H1 (cell line): ENCODE measurements at regions not wholly inside any gene's neighbourhood (a gene's known extent, or its start where the extent isn't known, plus 50 kb on each side); places are given as distances from the start of the nearest gene placed in this dataset.

Experiments used
- CTCF ChIA-PET: fragments of 300-600 bp; sonication (Branson Sonifier 250); formaldehyde crosslinking; loops from one replicate; lab custom pipeline; 2021; ENCODE audit not compliant: partially characterized antibody; lab: Charles Lee
- POLR2A ChIA-PET: fragments of 300-600 bp; sonication (Branson Sonifier 250); formaldehyde crosslinking; loops from one replicate; lab custom pipeline; 2021; ENCODE audit warnings: inconsistent platforms; ENCODE audit not compliant: partially characterized antibody; lab: Charles Lee
- DNase-seq, 2 experiments: peaks; one replicate each; pipeline versions ENCODE4 v3.0.0 to v3.0.0-alpha.2; 2010 to 2022; ENCODE audit warnings: low spot score in 2 of 2, low read depth in 1 of 2, mixed read lengths in 1 of 2
- FAIRE-seq: peaks from 2 replicates; lab custom pipeline; 2011; peaks lifted over from hg19 to GRCh38; lab: Jason Lieb, UNC
- H2AFZ ChIP-seq: 2 replicates; pipeline ENCODE4 v1.8.1; 2012; ENCODE audit warnings: low read length, inconsistent platforms
- H2AK5ac ChIP-seq: 2 replicates; pipeline ENCODE4 v1.6.1; 2013; ENCODE audit warnings: low read depth, low read length
- H2BK120ac ChIP-seq: replicated peaks from 2 replicates; pipeline ENCODE3; 2013; ENCODE audit warnings: low read depth, low read length, inconsistent platforms
- H2BK12ac ChIP-seq: 2 replicates; pipeline ENCODE4 v1.6.1; 2013; ENCODE audit warnings: low read depth, low read length
- H2BK15ac ChIP-seq: 2 replicates; pipeline ENCODE4 v1.6.1; 2013; ENCODE audit warnings: low read length
- H2BK20ac ChIP-seq: 2 replicates; pipeline ENCODE4 v1.6.1; 2013; ENCODE audit warnings: low read length
- H2BK5ac ChIP-seq: 2 replicates; pipeline ENCODE4 v1.6.1; 2013; ENCODE audit warnings: low read depth, low read length
- H3K14ac ChIP-seq: 2 replicates; pipeline ENCODE4 v1.6.1; 2013; ENCODE audit warnings: inconsistent platforms; ENCODE audit not compliant: insufficient read length
- H3K18ac ChIP-seq: 2 replicates; pipeline ENCODE4 v1.6.1; 2013; ENCODE audit warnings: low read length; ENCODE audit errors: extremely low read depth
- H3K23ac ChIP-seq: 2 replicates; pipeline ENCODE4 v1.6.1; 2013; ENCODE audit warnings: inconsistent platforms; ENCODE audit not compliant: insufficient read length
- H3K23me2 ChIP-seq: 2 replicates; pipeline ENCODE4 v1.6.1; 2013; ENCODE audit warnings: low read depth, low read length
- H3K27ac ChIP-seq: 2 replicates; pipeline ENCODE4 v1.6.1; 2011; ENCODE audit warnings: low read depth, low read length, inconsistent platforms
- H3K27me3 ChIP-seq, 4 experiments: replicated peaks in 1 of 4; 1 replicate in 1 of 4; 2 replicates in 3 of 4; pipeline versions ENCODE4 v1.6.1 to v1.8.1; 2011 to 2013; ENCODE audit warnings: low read length in 3 of 4, mild to moderate bottlenecking in 3 of 4, inconsistent platforms in 2 of 4, mixed read lengths in 2 of 4, moderate library complexity in 1 of 4; ENCODE audit not compliant: control insufficient read depth in 3 of 4, insufficient read depth in 3 of 4; ENCODE audit errors: extremely low read depth in 1 of 4
- H3K36me3 ChIP-seq, 4 experiments: 2 replicates each; pipeline versions ENCODE4 v1.6.1 to v1.8.1; 2011 to 2013; ENCODE audit warnings: mild to moderate bottlenecking in 4 of 4, low read length in 3 of 4, moderate library complexity in 2 of 4, control low read depth in 1 of 4, inconsistent platforms in 1 of 4; ENCODE audit not compliant: insufficient read depth in 4 of 4, control insufficient read depth in 2 of 4
- H3K4ac ChIP-seq: replicated peaks from 2 replicates; pipeline ENCODE3; 2013; ENCODE audit warnings: low read length, low read depth, mixed read lengths, inconsistent platforms; ENCODE audit not compliant: insufficient read length
- H3K4me1 ChIP-seq, 4 experiments: replicated peaks in 1 of 4; 1 replicate in 1 of 4; 2 replicates in 3 of 4; pipeline versions ENCODE4 v1.6.1 to v1.8.1; 2011 to 2013; ENCODE audit warnings: low read length in 3 of 4, inconsistent platforms in 2 of 4, mixed read lengths in 1 of 4; ENCODE audit not compliant: insufficient read depth in 4 of 4, control insufficient read depth in 3 of 4
- H3K4me2 ChIP-seq, 2 experiments: 2 replicates each; pipeline versions ENCODE4 v1.6.1 to v1.8.1; 2011 to 2013; ENCODE audit warnings: low read depth in 2 of 2, low read length in 2 of 2, control low read depth in 1 of 2, inconsistent platforms in 1 of 2, mild to moderate bottlenecking in 1 of 2; ENCODE audit not compliant: insufficient read depth in 1 of 2
- H3K4me3 ChIP-seq, 4 experiments: fragments of 200-600, 300-600 bp in 1 of 4; sonication (generic), shearing (Covaris generic), sonication (Bioruptor Twin) in 1 of 4; 2 replicates each; pipeline versions ENCODE4 v1.5.1 to v1.8.1; 2011 to 2016; ENCODE audit warnings: low read length in 4 of 4, low read depth in 3 of 4, control low read depth in 2 of 4, inconsistent platforms in 2 of 4, mild to moderate bottlenecking in 2 of 4, mixed read lengths in 1 of 4, moderate library complexity in 1 of 4; ENCODE audit not compliant: insufficient read depth in 2 of 4; ENCODE audit errors: extremely low read depth in 1 of 4
- H3K56ac ChIP-seq: replicated peaks from 2 replicates; pipeline ENCODE3; 2013; ENCODE audit warnings: low read depth, mild to moderate bottlenecking, mixed read lengths, low read length, inconsistent platforms; ENCODE audit not compliant: insufficient read length
- H3K79me1 ChIP-seq: 2 replicates; pipeline ENCODE4 v1.6.1; 2013; ENCODE audit warnings: low read depth, low read length, control low read depth
- H3K79me2 ChIP-seq, 2 experiments: 2 replicates each; pipeline versions ENCODE4 v1.6.1 to v1.8.1; 2012 to 2013; ENCODE audit warnings: low read length in 2 of 2, mild to moderate bottlenecking in 2 of 2, inconsistent platforms in 1 of 2; ENCODE audit not compliant: insufficient read depth in 2 of 2, control insufficient read depth in 1 of 2
- H3K9ac ChIP-seq, 4 experiments: replicated peaks in 1 of 4; 1 replicate in 1 of 4; 2 replicates in 3 of 4; pipeline versions ENCODE4 v1.6.1 to v1.8.1; 2011 to 2013; ENCODE audit warnings: low read depth in 3 of 4, low read length in 3 of 4, control low read depth in 2 of 4, mild to moderate bottlenecking in 2 of 4, moderate library complexity in 2 of 4, inconsistent platforms in 1 of 4; ENCODE audit errors: extremely low read depth in 1 of 4
- H3K9me3 ChIP-seq, 2 experiments: 2 replicates each; pipeline versions ENCODE4 v1.6.1 to v1.8.1; 2012 to 2013; ENCODE audit warnings: mild to moderate bottlenecking in 2 of 2, moderate library complexity in 2 of 2, control low read depth in 1 of 2, inconsistent platforms in 1 of 2, low read depth in 1 of 2, low read length in 1 of 2, mixed read lengths in 1 of 2; ENCODE audit not compliant: insufficient read depth in 2 of 2
- H4K20me1 ChIP-seq, 2 experiments: replicated peaks in 1 of 2; 2 replicates each; pipeline versions ENCODE3 to v1.8.1; 2011 to 2013; ENCODE audit warnings: inconsistent platforms in 2 of 2, low read length in 2 of 2, mild to moderate bottlenecking in 1 of 2; ENCODE audit not compliant: insufficient read depth in 2 of 2, control insufficient read depth in 1 of 2
- H4K5ac ChIP-seq: 2 replicates; pipeline ENCODE4 v1.6.1; 2013; ENCODE audit warnings: low read length, low read depth, mixed read lengths, inconsistent platforms; ENCODE audit not compliant: insufficient read length
- H4K8ac ChIP-seq: 2 replicates; pipeline ENCODE4 v1.8.0; 2013; ENCODE audit warnings: mild to moderate bottlenecking, moderate library complexity, low read length, inconsistent platforms; ENCODE audit not compliant: insufficient read depth; ENCODE audit errors: extremely low read depth
- H4K91ac ChIP-seq: replicated peaks from 2 replicates; pipeline ENCODE3; 2013; ENCODE audit warnings: low read length, mixed read lengths, inconsistent platforms; ENCODE audit not compliant: insufficient read length
- ASH2L ChIP-seq: fragments of 200-600, 300-600 bp; sonication (generic); IDR thresholded peaks from one replicate; pipeline ENCODE4 v1.7.1; 2017; ENCODE audit warnings: low read length
- HDAC2 ChIP-seq, 2 experiments: fragments of 300-600 bp in 1 of 2; sonication (generic) in 1 of 2; IDR thresholded peaks; 2 replicates each; pipeline ENCODE4 v1.6.1; 2011 to 2012; ENCODE audit warnings: low read depth in 2 of 2, low read length in 2 of 2, mild to moderate bottlenecking in 2 of 2, moderate library complexity in 2 of 2, borderline replicate concordance in 1 of 2, inconsistent platforms in 1 of 2
- JUND ChIP-seq: IDR thresholded peaks from 2 replicates; pipeline ENCODE4 v1.6.1; 2011; ENCODE audit warnings: mild to moderate bottlenecking, improper control_type of control experiment, low read length
- KDM1A ChIP-seq: fragments of 200-600, 300-600 bp; sonication (generic); IDR thresholded peaks from 2 replicates; pipeline ENCODE4 v1.7.1; 2016; ENCODE audit warnings: mild to moderate bottlenecking, low read length, borderline replicate concordance
- RAD21 ChIP-seq, 2 experiments: IDR thresholded peaks in 1 of 2; conservative IDR thresholded peaks in 1 of 2; 2 replicates each; pipeline ENCODE4 v1.6.1; 2011; ENCODE audit warnings: low read depth in 2 of 2, low read length in 2 of 2, improper control_type of control experiment in 1 of 2, inconsistent platforms in 1 of 2, mild to moderate bottlenecking in 1 of 2, moderate library complexity in 1 of 2
- RFX5 ChIP-seq: IDR thresholded peaks from 2 replicates; pipeline ENCODE4 v1.6.1; 2011; ENCODE audit warnings: low read depth, low read length, improper control_type of control experiment, borderline replicate concordance
- RXRA ChIP-seq: IDR thresholded peaks from 2 replicates; pipeline ENCODE4 v1.6.1; 2011; ENCODE audit warnings: low read depth, mild to moderate bottlenecking, low read length, moderate library complexity; ENCODE audit not compliant: insufficient read depth
- SIX5 ChIP-seq: IDR thresholded peaks from 2 replicates; pipeline ENCODE4 v1.6.1; 2011; ENCODE audit warnings: mild to moderate bottlenecking, low read depth, low read length
- SP1 ChIP-seq: IDR thresholded peaks from 2 replicates; pipeline ENCODE4 v1.6.1; 2011; ENCODE audit warnings: low read depth, low read length
- SRF ChIP-seq: IDR thresholded peaks from 2 replicates; pipeline ENCODE4 v1.6.1; 2011; ENCODE audit warnings: mild to moderate bottlenecking, low read depth, low read length, moderate library complexity
- SUZ12 ChIP-seq: fragments of 200-600 bp; sonication (generic); IDR thresholded peaks from 2 replicates; pipeline ENCODE4 v1.6.1; 2012; ENCODE audit warnings: mild to moderate bottlenecking, inconsistent platforms, low read length, moderate library complexity, mixed read lengths
- WGBS, 2 experiments: shearing (Covaris generic) in 1 of 2; methylation state at CpG; one replicate each; pipeline versions ENCODE4 v1.1.6 to v1.1.7; 2013 to 2015; ENCODE audit warnings: low lambda C conversion rate in 2 of 2, mixed read lengths in 2 of 2, inconsistent platforms in 1 of 2, low coverage in 1 of 2, missing lambda C conversion rate in 1 of 2; ENCODE audit not compliant: insufficient replicate concordance in 2 of 2, insufficient coverage in 1 of 2, insufficient read length in 1 of 2; ENCODE audit errors: extremely low coverage in 1 of 2, missing lambda C conversion rate in 1 of 2; 5-methylcytosine and 5-hydroxymethylcytosine counted together

DNA sequence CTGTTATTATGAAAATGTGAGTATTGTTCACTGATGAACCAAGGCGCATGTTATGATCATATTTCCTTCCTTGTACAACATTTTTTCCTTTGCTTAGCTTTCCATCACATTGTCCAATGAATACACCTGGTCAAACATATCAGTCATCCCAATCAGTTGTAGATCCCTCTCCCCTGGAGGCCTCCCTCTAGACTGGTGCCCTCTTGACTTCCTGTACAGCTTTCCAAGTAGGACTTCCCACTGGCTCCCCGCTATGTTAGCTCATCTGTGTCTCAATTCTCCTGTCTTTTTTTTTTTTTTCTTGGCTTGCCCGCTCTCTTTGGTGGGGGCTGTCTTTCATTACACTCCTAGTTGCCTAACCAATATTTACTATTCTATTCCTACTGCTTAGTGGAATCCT is 214.2 kb upstream of the NPY start:
- no peak overlapping the region for H3K18ac ChIP-seq
- POLR2A ChIA-PET: no interaction called here

More for the DNA sequence above, 214.2 kb upstream of the NPY start:
- no peak overlapping the region for H2BK20ac ChIP-seq
- H3K14ac ChIP-seq: no peak overlapping the region
- H2BK15ac ChIP-seq: no peak overlapping the region
- H3K4me2 ChIP-seq: no peak overlapping the region
- no peaks in the 10 kb centered on the region for H3K27me3 ChIP-seq
- H3K23me2 ChIP-seq: no peaks in the 10 kb centered on the region; the same call in 1 of the 2 replicates
- 85% methylated on average over 3 of the region's 3 CpGs; no CpG with 5 or more reads in 1 of the 2 experiments for WGBS, 2 experiments
- H3K4me1 ChIP-seq: no peaks in the 10 kb centered on the region
- no peak overlapping the region for H3K27ac ChIP-seq
- TF ChIP-seq RAD21 (IDR thresholded peaks at IDR 0.05 in 1 of 2, conservative IDR thresholded peaks at IDR 0.05 in 1 of 2; ENCODE audit: low read depth in 2 of 2, low read length in 2 of 2): no peak
- TF ChIP-seq RXRA: no peak
- TF ChIP-seq JUND: no peak
- TF ChIP-seq SRF: no peak
- TF ChIP-seq ASH2L: no peak
- TF ChIP-seq SUZ12: no peak
- TF ChIP-seq SIX5: no peak
- no peak for TF ChIP-seq SP1
- no peak for TF ChIP-seq HDAC2 (IDR thresholded peaks at IDR 0.05; ENCODE audit: borderline replicate concordance in 1 of 2, low read depth in 2 of 2, low read length in 2 of 2)
- TF ChIP-seq RFX5: no peak
- no peak for TF ChIP-seq KDM1A
- H2AK5ac ChIP-seq: no peak overlapping the region
- H4K8ac ChIP-seq: no peak overlapping the region
- no peaks in the 10 kb centered on the region for H3K79me2 ChIP-seq
- CTCF ChIA-PET: interaction anchor here (0.7 to 2.6 kb wide), 2 partner anchors 12 to 15 kb away, joined by 4 to 12 read pairs; no protein-coding TSS in a partner anchor
- H4K20me1 ChIP-seq: no peaks in the 10 kb centered on the region
- H3K36me3 ChIP-seq: no peaks in the 10 kb centered on the region
- no peak overlapping the region for H3K9ac ChIP-seq
- no peak overlapping the region for H3K23ac ChIP-seq
- H3K4me3 ChIP-seq: no peak overlapping the region
- H2BK5ac ChIP-seq: no peak overlapping the region
- DNase-seq: no peak
- no peak overlapping the region for H2AFZ ChIP-seq
- H3K56ac ChIP-seq: no peak overlapping the region
- no peak overlapping the region for H3K4ac ChIP-seq
- no peak overlapping the region for H2BK12ac ChIP-seq
- H3K79me1 ChIP-seq: no peaks in the 10 kb centered on the region
- no peak overlapping the region for H4K91ac ChIP-seq
- H3K9me3 ChIP-seq: no peaks in the 10 kb centered on the region
- no peak overlapping the region for H4K5ac ChIP-seq
- H2BK120ac ChIP-seq: no peak overlapping the region
- FAIRE-seq: no peak
